GM20000 (cell line): ENCODE measurements at regions not wholly inside any gene's neighbourhood (a gene's known extent, or its start where the extent isn't known, plus 50 kb on each side); places are given as distances from the start of the nearest gene placed in this dataset.

ENCODE experiments used
- DNase-seq: peaks from one replicate; pipeline ENCODE4 v3.0.0; 2012; ENCODE audit warnings: low spot score
- TF ChIP-seq, protein P1 (sequence below): IDR thresholded peaks from 2 replicates; pipeline ENCODE4 v1.5.1; 2012; ENCODE audit warnings: mild to moderate bottlenecking, control low read depth; ENCODE audit errors: extremely low read depth, missing control alignments

DNA sequence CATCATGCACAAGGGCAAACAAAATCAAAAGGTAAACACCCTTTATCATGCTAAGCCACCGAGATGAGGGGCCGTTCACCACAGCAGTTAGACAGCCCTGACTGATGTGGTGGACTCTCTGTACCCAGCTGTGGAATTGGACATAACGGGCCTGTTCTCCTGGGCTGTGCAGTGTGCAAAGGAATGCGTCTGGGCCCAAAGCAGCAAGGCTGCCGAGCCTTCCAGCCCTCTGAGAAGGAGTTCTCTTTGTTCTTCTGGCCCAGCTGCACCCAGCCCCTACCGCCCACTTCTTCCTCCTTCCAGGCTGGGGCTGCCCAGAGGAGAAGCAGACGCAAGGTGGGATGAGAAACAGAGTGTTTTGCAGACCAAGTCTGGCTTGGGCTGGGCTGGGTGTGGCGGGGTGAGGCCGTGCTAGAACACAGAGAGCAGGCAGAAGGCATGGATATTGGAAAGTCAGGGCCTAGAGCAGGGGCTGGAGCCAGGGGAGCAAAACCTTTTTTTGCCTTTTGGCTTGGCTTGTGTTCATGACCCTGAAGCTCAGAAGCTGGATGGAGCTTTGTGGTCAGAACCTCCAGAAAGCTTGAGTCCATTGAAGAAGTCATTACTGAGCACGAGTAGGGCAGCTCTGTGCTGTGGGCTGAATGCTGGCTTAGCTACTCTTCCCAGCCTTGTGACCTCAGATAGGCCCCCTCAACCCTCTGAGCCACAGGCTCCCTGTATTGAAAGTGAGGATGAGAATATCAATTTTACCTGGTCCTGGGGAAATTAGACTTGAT is 49.8 kb upstream of the SH3PXD2B start:
- peak; percentile 4 for DNase-seq
- TF ChIP-seq, protein P1, sequence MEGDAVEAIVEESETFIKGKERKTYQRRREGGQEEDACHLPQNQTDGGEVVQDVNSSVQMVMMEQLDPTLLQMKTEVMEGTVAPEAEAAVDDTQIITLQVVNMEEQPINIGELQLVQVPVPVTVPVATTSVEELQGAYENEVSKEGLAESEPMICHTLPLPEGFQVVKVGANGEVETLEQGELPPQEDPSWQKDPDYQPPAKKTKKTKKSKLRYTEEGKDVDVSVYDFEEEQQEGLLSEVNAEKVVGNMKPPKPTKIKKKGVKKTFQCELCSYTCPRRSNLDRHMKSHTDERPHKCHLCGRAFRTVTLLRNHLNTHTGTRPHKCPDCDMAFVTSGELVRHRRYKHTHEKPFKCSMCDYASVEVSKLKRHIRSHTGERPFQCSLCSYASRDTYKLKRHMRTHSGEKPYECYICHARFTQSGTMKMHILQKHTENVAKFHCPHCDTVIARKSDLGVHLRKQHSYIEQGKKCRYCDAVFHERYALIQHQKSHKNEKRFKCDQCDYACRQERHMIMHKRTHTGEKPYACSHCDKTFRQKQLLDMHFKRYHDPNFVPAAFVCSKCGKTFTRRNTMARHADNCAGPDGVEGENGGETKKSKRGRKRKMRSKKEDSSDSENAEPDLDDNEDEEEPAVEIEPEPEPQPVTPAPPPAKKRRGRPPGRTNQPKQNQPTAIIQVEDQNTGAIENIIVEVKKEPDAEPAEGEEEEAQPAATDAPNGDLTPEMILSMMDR, result no peak
